Superior temporal gyrus (tissue), 1 donor: ENCODE measurements at regions not wholly inside any gene's neighbourhood (a gene's known extent, or its start where the extent isn't known, plus 50 kb on each side); places are given as distances from the start of the nearest gene placed in this dataset.

Experiments
- DNase-seq: peaks from one replicate; pipeline ENCODE4 v3.0.0-alpha.2; 2016; ENCODE audit errors: extremely low spot score

GRCh38 chr9:96183751-96184150 is 118.2 kb downstream of the HSD17B3 start:
- DNase-seq = no peak

GRCh38 chr9:96178153-96178552 is 123.8 kb downstream of the HSD17B3 start:
- no peak for DNase-seq

- DNase-seq = no peak
Observed at GRCh38 chr9:96177719-96178028, 124.3 kb downstream of the HSD17B3 start.

- peak; percentile 70 for DNase-seq
Observed at GRCh38 chr9:96177005-96177718, 124.8 kb downstream of the HSD17B3 start.

GRCh38 chr9:96175796-96176195 is 126.2 kb downstream of the HSD17B3 start:
- DNase-seq = no peak

GRCh38 chr9:96175001-96175400 is 127.0 kb downstream of the HSD17B3 start:
- no peak for DNase-seq

- no peak for DNase-seq
Observed at GRCh38 chr9:96174371-96174770, 127.6 kb downstream of the HSD17B3 start.

- DNase-seq = no peak
Observed at GRCh38 chr9:96173640-96174039, 128.3 kb downstream of the HSD17B3 start.

GRCh38 chr9:96172797-96173196 is 129.2 kb downstream of the HSD17B3 start:
- no peak for DNase-seq

- no peak for DNase-seq
Observed at GRCh38 chr9:96171728-96172127, 130.2 kb downstream of the HSD17B3 start.

GRCh38 chr9:96169901-96170300 is 132.1 kb downstream of the HSD17B3 start:
- DNase-seq = no peak

GRCh38 chr9:96169484-96169883 is 132.5 kb downstream of the HSD17B3 start:
- DNase-seq = no peak

- DNase-seq = no peak
Observed at GRCh38 chr9:96168882-96169281, 133.1 kb downstream of the HSD17B3 start.

- no peak for DNase-seq
Observed at GRCh38 chr9:96167011-96167410, 135.0 kb downstream of the HSD17B3 start.

- DNase-seq = no peak
Observed at GRCh38 chr9:96164268-96164683, 137.7 kb downstream of the HSD17B3 start.

GRCh38 chr9:96163712-96164111 is 138.3 kb downstream of the HSD17B3 start:
- DNase-seq = no peak

- DNase-seq = no peak
Observed at GRCh38 chr9:96163161-96163560, 138.8 kb downstream of the HSD17B3 start.

GRCh38 chr9:96161819-96162218 is 140.2 kb downstream of the HSD17B3 start:
- DNase-seq = no peak

GRCh38 chr9:96160866-96161265 is 141.1 kb downstream of the HSD17B3 start:
- DNase-seq = no peak

GRCh38 chr9:96160168-96160567 is 141.8 kb downstream of the HSD17B3 start:
- no peak for DNase-seq

- no peak for DNase-seq
Observed at GRCh38 chr9:96159596-96159995, 142.4 kb downstream of the HSD17B3 start.

GRCh38 chr9:96158909-96159575 is 142.9 kb downstream of the HSD17B3 start:
- DNase-seq = no peak

- no peak for DNase-seq
Observed at GRCh38 chr9:96158147-96158546, 143.8 kb downstream of the HSD17B3 start.

GRCh38 chr9:96157675-96158074 is 144.3 kb downstream of the HSD17B3 start:
- no peak for DNase-seq
